ENCODE measurements at regions not wholly inside any gene's neighbourhood (a gene's known extent, or its start where the extent isn't known, plus 50 kb on each side); places are given as distances from the start of the nearest gene placed in this dataset.

- TF ChIP-seq EZH2 (IDR thresholded peaks at IDR 0.05; ENCODE audit: low read length) = no peak
- no peak for TF ChIP-seq CTCF (optimal IDR thresholded peaks at IDR 0.05 in 1 of 3, IDR thresholded peaks at IDR 0.05 in 1 of 3, conservative IDR thresholded peaks at IDR 0.05 in 1 of 3; ENCODE audit: extremely low read depth in 1 of 3, insufficient read depth in 2 of 3, low read length in 3 of 3)
Observed at GRCh38 chr6:154572556-154572955, 62.1 kb upstream of the CNKSR3 start.
